GM19023 (cell line): ENCODE measurements at regions not wholly inside any gene's neighbourhood (a gene's known extent, or its start where the extent isn't known, plus 50 kb on each side); places are given as distances from the start of the nearest gene placed in this dataset.

Experiments
- ATAC-seq: cut with Tn5 transposase; IDR thresholded peaks from one replicate; pipeline ENCODE4 v1.9.1; 2021; ENCODE audit warnings: mild to moderate bottlenecking, moderate library complexity; ENCODE audit not compliant: unreplicated experiment

GRCh38 chr4:117324851-117325491, 239.6 kb upstream of the TRAM1L1 start:
- ATAC-seq, result no peak

GRCh38 chr4:117326091-117326490, 240.7 kb upstream of the TRAM1L1 start:
- no peak for ATAC-seq

GRCh38 chr4:117327491-117327890, 242.1 kb upstream of the TRAM1L1 start:
- ATAC-seq, result no peak

- no peak for ATAC-seq
Measured at GRCh38 chr4:117328333-117328732, 243.0 kb upstream of the TRAM1L1 start.

GRCh38 chr4:117331817-117332216, 246.4 kb upstream of the TRAM1L1 start:
- no peak for ATAC-seq

GRCh38 chr4:117334451-117335188, 249.2 kb upstream of the TRAM1L1 start:
- no peak for ATAC-seq

GRCh38 chr4:117357437-117357836, 272.1 kb upstream of the TRAM1L1 start:
- no peak for ATAC-seq

- no peak for ATAC-seq
Measured at GRCh38 chr4:117357866-117358265, 272.5 kb upstream of the TRAM1L1 start.

- no peak for ATAC-seq
Measured at GRCh38 chr4:117370944-117371668, 285.7 kb upstream of the TRAM1L1 start.

GRCh38 chr4:117375101-117375500, 289.7 kb upstream of the TRAM1L1 start:
- no peak for ATAC-seq

- ATAC-seq, result no peak
Measured at GRCh38 chr4:117376692-117377091, 291.3 kb upstream of the TRAM1L1 start.

- no peak for ATAC-seq
Measured at GRCh38 chr4:117378942-117379341, 293.6 kb upstream of the TRAM1L1 start.

- ATAC-seq, result no peak
Measured at GRCh38 chr4:117383468-117383867, 298.1 kb upstream of the TRAM1L1 start.

- no peak for ATAC-seq
Measured at GRCh38 chr4:117385526-117385925, 300.1 kb upstream of the TRAM1L1 start.

- ATAC-seq, result no peak
Measured at GRCh38 chr4:117387072-117387471, 301.7 kb upstream of the TRAM1L1 start.

- no peak for ATAC-seq
Measured at GRCh38 chr4:117400039-117400835, 314.9 kb upstream of the TRAM1L1 start.

- no peak for ATAC-seq
Measured at GRCh38 chr4:117412661-117413060, 327.3 kb upstream of the TRAM1L1 start.

GRCh38 chr4:117417856-117418255, 332.5 kb upstream of the TRAM1L1 start:
- no peak for ATAC-seq

GRCh38 chr4:117420948-117421347, 335.6 kb upstream of the TRAM1L1 start:
- ATAC-seq, result no peak

GRCh38 chr4:117421706-117422105, 336.3 kb upstream of the TRAM1L1 start:
- no peak for ATAC-seq

- ATAC-seq, result no peak
Measured at GRCh38 chr4:117422297-117422696, 336.9 kb upstream of the TRAM1L1 start.
